HT-29 (cell line): ENCODE measurements at regions not wholly inside any gene's neighbourhood (a gene's known extent, or its start where the extent isn't known, plus 50 kb on each side); places are given as distances from the start of the nearest gene placed in this dataset.

ENCODE experiments used
- DNase-seq: peaks from one replicate; pipeline ENCODE4 v3.0.0-alpha.2; 2015; ENCODE audit warnings: low spot score

- no peak for DNase-seq
Measured at GRCh38 chr6:97813889-97814567, 531.0 kb upstream of the MMS22L start.

DNA sequence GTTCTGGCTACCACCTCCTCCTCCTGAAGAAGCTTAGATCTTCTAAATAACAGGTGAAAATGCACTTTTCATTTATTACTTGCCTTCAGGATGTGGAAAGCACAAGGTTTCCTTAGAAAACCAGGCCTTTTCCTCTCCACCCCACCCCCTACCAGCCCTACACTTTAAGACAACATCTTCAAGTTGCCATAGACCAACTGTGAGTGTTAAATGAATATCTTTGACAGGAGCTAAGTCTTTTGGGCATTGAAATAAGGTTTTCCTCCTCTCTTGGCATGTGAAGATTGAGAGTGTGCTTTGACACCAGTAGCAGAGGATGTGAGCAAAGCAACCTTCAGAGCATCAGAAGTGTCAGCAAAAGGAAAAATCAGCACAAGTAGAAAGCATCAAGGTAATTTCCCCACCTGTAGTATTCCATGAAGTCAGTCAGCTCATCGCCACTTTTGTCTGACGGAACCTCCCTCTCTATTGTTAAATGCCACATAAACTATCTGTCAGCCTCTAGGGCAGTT, 532.3 kb upstream of the MMS22L start:
- no peak for DNase-seq

- DNase-seq: no peak
Measured at GRCh38 chr6:97816526-97816925, 533.5 kb upstream of the MMS22L start.

- no peak for DNase-seq
Measured at GRCh38 chr6:97819710-97820109, 536.7 kb upstream of the MMS22L start.

- DNase-seq: no peak
Measured at GRCh38 chr6:97820400-97820799, 537.4 kb upstream of the MMS22L start.

DNA sequence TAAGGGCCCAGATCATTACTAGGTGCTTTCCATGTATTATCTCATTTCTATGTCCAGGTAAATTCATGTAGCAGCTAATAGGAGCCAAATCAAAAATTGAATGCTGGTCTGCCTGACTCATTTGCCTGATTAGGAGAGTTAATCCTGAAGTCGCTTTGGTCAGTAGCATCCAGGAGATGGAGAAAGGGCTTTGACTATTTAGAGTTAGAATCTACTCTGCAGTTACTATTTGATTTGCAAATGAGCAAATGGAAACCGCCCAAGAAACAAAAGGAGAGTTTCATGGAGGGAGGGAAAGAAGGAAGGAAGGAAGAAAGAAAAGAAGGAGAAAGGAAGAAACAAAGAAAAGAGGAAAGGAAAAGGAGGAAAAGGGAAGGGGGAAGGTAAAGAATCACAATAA, 539.6 kb upstream of the MMS22L start:
- DNase-seq: no peak

GRCh38 chr6:97841763-97842162, 558.7 kb upstream of the MMS22L start:
- DNase-seq: no peak

DNA sequence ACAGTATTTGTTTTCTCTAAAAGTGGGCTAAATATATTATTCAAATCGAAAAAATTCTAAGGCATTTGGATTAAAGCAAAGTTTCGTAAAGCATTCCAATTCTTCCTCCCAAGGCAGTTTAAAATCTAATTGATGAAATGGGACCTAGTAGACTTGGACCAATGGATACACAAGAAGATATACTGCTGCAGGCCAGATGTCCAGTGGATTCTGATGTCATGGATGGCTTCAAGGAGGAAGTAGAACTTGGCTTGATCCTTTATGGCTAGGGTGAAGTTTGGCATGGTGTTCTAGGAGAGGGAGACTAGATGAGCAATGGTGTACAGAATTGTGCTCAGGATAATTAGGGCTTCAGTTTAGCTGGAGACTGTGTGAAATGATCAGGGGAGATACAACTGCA, 559.5 kb upstream of the MMS22L start:
- no peak for DNase-seq

DNA sequence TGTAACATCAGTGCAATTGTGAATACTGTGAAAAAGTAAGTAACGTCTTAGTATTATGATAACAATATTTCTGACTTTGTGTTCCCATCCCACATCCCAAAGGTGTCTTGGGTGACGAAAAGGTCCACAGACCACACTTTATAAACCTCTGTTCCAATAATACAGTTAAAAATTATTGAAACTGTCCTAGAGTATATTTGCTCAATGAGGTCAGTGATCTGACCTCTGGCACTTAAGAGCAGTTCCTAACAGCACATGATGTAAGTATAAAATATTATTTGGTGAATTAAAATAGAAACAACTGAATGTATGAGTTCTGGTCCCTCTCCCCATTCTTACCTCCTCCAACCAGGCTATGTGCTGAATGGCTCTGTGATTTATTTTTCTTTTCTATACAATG, 566.4 kb upstream of the MMS22L start:
- no peak for DNase-seq

- no peak for DNase-seq
Measured at GRCh38 chr6:97850458-97851212, 567.6 kb upstream of the MMS22L start.

DNA sequence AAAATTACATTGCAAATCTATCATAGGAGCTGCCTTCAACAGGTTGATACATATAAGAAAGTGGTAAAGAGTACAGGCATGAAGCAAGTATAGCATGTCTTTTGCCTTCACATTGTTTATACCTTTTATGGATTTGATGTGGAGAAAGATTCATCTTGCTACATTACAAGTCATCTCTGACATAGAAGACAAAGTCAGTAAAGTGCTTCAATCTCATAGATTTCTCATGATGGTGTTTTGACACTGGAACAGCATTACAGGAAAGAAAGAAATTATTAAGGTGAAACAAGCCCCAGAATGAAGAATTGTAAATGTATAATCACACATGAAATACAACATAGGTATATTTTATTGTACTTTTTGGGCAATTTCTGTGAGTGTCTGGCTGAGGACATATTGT, 580.7 kb upstream of the MMS22L start:
- no peak for DNase-seq

- DNase-seq: no peak
Measured at GRCh38 chr6:97864366-97864765, 581.4 kb upstream of the MMS22L start.

DNA sequence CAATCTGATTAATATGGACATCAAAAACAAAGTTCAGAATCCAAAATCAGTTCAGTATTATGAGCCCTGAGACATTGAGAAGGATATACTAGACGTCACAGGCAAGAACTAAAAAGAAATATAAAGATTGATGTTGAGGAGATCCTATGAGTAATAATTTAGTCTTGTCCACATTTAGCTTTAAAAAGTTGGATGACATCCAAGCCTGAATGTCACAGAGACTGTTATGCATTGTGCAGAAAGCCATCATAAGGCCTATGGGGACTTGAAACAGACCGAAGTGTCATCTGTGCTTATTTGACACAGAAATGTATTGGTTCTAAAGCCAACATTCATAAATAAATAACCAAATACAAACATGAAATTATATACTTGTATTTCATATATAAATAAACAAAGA, 581.8 kb upstream of the MMS22L start:
- DNase-seq: no peak

DNA sequence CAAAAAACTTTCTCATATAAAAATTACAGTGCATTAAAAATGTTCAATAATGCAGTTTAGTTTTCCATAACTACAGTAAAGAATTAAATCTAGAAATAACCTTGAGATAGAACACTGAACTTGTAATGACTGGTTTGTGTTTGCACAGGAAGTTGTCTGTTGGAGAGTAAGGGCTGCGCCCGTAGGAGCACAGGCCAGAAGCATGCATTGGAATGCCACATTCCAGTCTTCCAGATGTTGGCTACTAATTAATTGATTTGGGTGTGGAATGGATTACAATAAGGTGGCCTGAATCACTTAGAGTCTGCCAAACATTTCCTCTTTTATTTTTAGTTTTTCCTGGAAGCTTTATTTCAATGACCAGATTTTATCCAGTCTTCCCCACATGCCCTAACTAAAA, 582.6 kb upstream of the MMS22L start:
- DNase-seq: no peak

- DNase-seq: no peak
Measured at GRCh38 chr6:97866616-97867015, 583.6 kb upstream of the MMS22L start.

DNA sequence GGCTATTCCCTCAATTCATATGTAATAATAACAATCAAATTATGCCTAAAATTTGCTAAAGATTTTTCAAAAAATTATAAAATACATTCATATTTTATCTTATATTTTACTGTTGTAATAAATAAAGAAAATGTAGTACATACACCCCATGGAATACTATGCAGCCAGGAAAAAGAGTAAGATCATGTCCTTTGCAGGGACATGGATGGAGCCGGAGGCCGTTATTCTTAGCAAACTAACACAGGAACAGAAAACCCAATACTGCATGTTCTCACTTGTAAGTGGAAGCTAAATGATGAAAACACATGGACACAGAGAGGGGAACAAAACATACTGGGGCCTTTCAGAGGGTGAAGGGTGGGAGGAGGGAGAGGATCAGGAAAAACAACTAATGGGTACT, 584.2 kb upstream of the MMS22L start:
- no peak for DNase-seq

GRCh38 chr6:97870273-97870672, 587.3 kb upstream of the MMS22L start:
- no peak for DNase-seq

- no peak for DNase-seq
Measured at GRCh38 chr6:97876711-97877110, 593.7 kb upstream of the MMS22L start.

GRCh38 chr6:97882755-97883154, 599.7 kb upstream of the MMS22L start:
- no peak for DNase-seq

- DNase-seq: no peak
Measured at GRCh38 chr6:97885325-97885724, 602.3 kb upstream of the MMS22L start.

GRCh38 chr6:97885828-97886227, 602.8 kb upstream of the MMS22L start:
- DNase-seq: no peak

- no peak for DNase-seq
Measured at GRCh38 chr6:97901531-97901930, 618.5 kb upstream of the MMS22L start.

DNA sequence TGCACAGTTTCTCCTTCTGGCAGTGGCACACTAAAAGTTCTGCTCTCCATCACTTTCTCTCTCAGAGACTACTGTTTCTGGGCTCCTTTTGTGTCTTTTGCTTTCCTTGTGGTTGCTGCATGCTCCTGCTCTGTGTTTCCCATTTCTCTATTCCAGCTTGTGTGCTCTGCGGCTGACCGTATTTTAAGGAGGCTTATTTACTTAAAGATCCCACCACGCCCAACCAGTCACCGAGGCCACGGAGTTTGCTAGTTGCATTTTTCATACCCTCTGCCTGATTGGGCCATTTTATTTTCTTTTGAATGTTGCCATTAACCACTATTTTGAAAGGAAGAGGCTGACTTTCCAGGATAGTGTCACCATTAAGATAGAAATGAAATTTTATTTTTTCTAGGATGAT, 626.4 kb upstream of the MMS22L start:
- DNase-seq: no peak
